Fibroblast of skin of abdomen (primary cell): ENCODE measurements at regions not wholly inside any gene's neighbourhood (a gene's known extent, or its start where the extent isn't known, plus 50 kb on each side); places are given as distances from the start of the nearest gene placed in this dataset.
"Not testable (repeated sequence)": the region's sequence is repeated elsewhere in the genome, so short reads cannot be mapped to it uniquely, and the experiment has no call there.

Source experiments
- DNase-seq: peaks from one replicate; pipeline ENCODE4 v3.0.0-alpha.2; 2013

GRCh38 chr2:77725045-77725444 is 202.9 kb upstream of the LRRTM4 start:
- no peak for DNase-seq

DNA sequence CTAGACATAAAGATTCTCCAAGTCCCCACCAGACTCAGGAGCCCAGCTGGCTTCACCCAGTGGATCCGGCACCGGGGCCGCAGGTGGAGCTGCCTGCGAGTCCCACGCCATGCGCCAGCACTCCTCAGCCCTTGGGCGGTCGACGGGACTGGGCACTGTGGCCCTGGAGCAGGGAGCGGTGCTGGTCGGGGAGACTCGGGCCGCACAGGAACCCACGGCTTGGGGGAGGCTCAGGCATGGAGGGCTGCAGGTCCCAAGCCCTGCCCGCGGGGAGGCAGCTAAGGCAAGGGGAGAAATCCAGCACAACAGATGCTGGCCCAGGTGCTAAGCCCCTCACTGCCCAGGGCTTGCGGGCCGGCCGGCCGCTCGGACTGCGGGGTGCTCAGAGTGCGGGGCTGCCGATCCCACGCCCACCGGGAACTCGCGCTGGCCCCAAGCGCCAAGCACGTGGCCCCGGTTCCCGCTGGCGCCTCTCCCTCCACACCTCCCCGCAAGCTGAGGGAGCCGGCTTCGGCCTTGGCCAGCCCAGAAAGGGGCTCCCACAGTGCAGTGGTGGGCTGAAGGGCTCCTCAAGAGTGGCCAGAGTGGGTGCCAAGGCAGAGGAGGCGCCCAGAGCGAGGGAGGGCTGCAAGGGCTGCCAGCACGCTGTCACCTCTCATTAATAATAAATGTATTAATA is 212.6 kb upstream of the LRRTM4 start:
- DNase-seq = not testable (repeated sequence)

- DNase-seq = no peak
Measured at GRCh38 chr2:77737236-77737635, 215.1 kb upstream of the LRRTM4 start.

DNA sequence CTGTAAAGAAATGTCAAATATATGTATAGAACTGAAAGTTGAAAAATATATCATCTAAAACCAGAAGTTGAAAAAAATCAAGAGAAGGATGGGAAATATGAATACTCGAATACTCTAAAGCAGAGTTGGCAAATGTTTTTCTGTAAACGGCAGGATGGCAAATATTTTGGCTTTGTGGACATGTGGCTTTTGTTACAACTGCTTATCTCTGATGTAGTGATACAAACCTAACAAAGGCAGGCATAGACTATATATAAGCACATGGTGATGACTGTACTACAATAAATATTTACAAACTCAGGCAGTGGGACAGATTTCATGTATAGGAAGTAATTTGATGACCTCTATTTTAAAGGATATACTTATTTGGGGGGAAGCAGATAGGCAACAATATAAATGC is 224.6 kb upstream of the LRRTM4 start:
- no peak for DNase-seq

DNA sequence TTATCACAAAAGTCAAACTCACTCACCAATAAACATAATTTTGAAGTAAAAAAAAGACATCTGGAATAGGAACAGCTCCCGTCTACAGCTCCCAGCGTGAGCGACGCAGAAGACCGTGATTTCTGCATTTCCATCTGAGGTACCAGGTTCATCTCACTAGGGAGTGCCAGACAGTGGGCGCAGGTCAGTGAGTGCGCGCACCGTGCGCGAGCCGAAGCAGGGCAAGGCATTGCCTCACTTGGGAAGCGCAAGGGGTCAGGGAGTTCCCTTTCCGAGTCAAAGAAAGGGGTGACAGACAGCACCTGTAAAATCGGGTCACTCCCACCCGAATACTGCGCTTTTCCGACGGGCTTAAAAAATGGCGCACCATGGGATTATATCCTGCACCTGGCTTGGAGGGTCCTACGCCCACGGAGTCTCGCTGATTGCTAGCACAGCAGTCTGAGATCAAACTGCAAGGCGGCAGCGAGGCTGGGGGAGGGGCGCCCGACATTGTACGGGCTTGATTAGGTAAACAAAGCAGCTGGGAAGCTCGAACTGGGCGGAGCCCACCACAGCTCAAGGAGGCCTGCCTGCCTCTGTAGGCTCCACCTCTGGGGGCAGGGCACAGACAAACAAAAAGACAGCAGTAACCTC is 231.7 kb upstream of the LRRTM4 start:
- not testable (repeated sequence) for DNase-seq

- DNase-seq = no peak
Measured at GRCh38 chr2:77767388-77768076, 245.4 kb upstream of the LRRTM4 start.

DNA sequence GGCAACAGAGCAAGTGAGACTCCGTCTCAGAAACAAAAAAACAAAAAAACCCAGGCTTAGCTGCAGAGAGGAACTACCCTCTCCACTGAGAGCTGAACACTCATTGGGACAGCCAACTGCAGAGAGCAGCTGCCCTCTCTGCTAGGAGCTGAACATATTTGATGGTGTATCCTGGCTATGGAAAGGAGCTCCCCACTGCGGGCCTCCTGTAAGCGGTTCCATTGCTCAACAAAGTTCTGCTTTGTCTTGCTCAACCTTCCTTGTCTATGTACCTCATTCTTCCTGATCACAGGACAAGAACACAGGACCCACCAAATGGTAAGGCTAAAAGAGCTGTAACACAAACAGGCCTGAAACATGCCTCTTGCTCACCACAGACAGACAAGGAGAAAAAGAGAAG is 246.3 kb upstream of the LRRTM4 start:
- DNase-seq = no peak

- DNase-seq = no peak
Measured at GRCh38 chr2:77778917-77779316, 256.7 kb upstream of the LRRTM4 start.

- DNase-seq = not testable (repeated sequence)
Measured at GRCh38 chr2:77793500-77793899, 271.3 kb upstream of the LRRTM4 start.

DNA sequence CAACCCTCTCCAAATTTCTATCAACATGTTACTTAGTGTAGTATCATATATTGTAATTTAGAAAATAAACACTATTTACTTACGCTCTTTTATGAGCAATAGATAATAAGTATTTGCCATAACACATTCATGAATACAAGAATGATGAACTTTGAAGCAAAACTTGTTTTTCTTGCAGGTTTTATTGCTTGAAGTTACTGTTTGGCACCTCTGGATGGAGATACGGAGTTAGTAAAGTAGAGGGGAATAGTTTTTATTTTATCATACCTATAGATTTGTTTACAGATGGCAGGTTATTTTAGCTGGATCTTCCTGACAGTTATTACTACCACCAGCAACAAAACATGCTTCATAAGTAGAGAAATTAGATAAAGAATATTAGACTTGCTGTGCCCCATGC is 274.2 kb upstream of the LRRTM4 start:
- no peak for DNase-seq

GRCh38 chr2:77797088-77797487 is 274.9 kb upstream of the LRRTM4 start:
- no peak for DNase-seq

- no peak for DNase-seq
Measured at GRCh38 chr2:77800410-77800809, 278.2 kb upstream of the LRRTM4 start.

DNA sequence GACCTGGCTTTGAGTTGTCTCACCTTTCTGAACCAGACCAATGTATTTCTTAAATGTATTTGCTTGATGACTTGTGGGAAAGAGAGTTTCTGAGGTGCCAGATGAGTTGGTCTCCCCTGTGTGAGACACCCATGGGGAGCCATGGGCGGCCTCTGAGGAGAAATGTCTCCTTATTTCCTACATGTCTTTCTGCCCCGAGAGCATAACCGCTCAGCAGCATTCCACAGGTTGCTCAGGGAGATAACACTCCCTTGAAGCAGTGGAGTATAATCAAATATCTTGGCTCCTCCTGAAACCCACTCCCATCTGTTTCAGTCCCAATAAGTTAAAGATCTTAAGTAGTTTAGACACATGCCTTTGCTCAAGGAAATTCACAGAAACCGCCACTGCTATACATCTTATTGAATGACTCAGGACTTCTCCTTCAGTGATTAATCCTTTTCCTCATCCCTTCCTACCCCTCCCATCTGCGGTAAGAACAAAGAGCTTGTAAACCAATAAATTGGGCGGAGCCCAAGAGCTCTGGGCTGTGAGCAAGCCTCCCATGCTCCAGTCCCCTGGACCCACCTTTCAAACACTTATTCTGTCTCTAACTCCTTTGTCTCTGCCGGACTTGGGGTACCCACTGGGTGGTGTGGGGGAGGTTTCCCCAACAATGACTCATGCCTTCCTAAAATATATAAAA is 285.5 kb upstream of the LRRTM4 start:
- DNase-seq = no peak

DNA sequence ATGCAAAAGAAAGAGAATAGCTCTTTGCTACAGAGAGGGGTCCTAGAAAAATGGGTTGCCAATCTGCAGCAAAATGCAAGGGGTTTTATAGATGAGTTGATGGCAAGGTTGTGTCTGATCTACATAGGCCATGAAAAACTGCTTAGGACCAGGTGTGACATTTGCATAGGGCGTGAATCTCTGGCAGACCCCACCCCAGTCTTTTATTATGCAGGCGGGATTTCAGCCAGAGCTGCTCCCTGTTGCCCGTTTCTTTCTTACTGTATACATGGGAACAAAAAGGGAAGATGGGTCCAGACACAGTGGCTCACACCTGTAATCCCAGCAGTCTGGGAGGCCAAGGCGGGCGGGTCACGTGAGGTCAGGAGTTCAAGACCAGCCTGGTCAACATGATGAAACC is 286.4 kb upstream of the LRRTM4 start:
- no peak for DNase-seq

GRCh38 chr2:77813599-77813998 is 291.4 kb upstream of the LRRTM4 start:
- no peak for DNase-seq

- DNase-seq = no peak
Measured at GRCh38 chr2:77816618-77817017, 294.4 kb upstream of the LRRTM4 start.

- no peak for DNase-seq
Measured at GRCh38 chr2:77818186-77818585, 296.0 kb upstream of the LRRTM4 start.

DNA sequence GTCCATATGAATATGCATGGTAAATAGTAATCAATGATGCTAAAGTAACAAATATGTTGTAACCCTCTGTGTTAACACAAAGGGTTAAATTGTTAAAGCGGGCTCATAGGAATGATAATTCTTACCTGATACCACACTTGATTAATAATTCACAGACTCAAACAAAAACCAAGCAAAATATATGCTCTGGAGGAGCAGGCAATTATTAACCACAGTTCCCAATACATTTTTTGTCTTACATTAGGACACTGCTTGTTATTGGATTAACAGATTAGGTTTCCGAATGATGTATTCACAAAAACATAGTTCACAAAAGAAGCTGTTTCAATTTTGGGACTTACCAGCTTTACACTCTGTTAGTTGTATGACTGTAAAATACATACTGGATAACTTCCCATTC is 300.9 kb upstream of the LRRTM4 start:
- no peak for DNase-seq

DNA sequence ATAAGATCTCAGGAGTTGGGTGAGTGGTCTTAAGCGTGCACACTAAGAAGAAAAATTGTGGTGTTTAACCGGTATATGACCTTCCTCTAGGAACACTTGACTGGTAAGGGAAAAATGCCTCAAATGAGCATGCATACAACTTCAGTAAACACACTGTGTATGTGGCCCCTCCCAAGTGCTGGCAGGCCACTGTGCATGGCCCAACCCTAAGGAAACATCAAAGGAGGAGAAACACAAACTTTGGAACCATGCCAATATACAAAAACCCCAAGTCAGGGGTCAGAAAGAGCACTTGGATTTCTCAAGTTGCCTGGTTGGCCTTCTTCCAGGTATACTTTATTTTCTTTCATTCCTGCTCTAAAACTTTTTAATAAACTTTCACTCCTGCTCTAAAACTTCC is 308.9 kb upstream of the LRRTM4 start:
- no peak for DNase-seq

GRCh38 chr2:77831471-77831870 is 309.3 kb upstream of the LRRTM4 start:
- no peak for DNase-seq

GRCh38 chr2:77831898-77832297 is 309.7 kb upstream of the LRRTM4 start:
- DNase-seq = no peak

GRCh38 chr2:77834360-77835002 is 312.3 kb upstream of the LRRTM4 start:
- DNase-seq = no peak

GRCh38 chr2:77838441-77838840 is 316.3 kb upstream of the LRRTM4 start:
- no peak for DNase-seq
